Astrocyte (in vitro differentiated cells and primary cell): ENCODE measurements at regions not wholly inside any gene's neighbourhood (a gene's known extent, or its start where the extent isn't known, plus 50 kb on each side); places are given as distances from the start of the nearest gene placed in this dataset.

ENCODE experiments used
- DNase-seq: peaks from one replicate; pipeline ENCODE4 v3.0.0-alpha.2; 2010; ENCODE audit warnings: low read depth
- FAIRE-seq: peaks from 2 replicates; lab custom pipeline; 2011; peaks lifted over from hg19 to GRCh38; lab: Jason Lieb, UNC
- H2AFZ ChIP-seq: 2 replicates; pipeline ENCODE4 v1.6.0; 2012; ENCODE audit warnings: low read depth, low read length, inconsistent platforms
- H3K27ac ChIP-seq: 2 replicates; pipeline ENCODE4 v1.5.1; 2011; ENCODE audit warnings: low read depth, low read length, inconsistent platforms
- H3K27me3 ChIP-seq: 2 replicates; pipeline ENCODE4 v1.6.0; 2011; ENCODE audit warnings: low read length, inconsistent platforms; ENCODE audit not compliant: insufficient read depth
- H3K36me3 ChIP-seq: 2 replicates; pipeline ENCODE4 v1.5.1; 2011; ENCODE audit warnings: low read length, inconsistent platforms; ENCODE audit not compliant: insufficient read depth
- H3K4me1 ChIP-seq: 2 replicates; pipeline ENCODE4 v1.5.1; 2011; ENCODE audit warnings: low read length, inconsistent platforms; ENCODE audit not compliant: insufficient read depth
- H3K4me2 ChIP-seq: 2 replicates; pipeline ENCODE4 v1.6.0; 2012; ENCODE audit warnings: low read length, inconsistent platforms
- H3K4me3 ChIP-seq: 2 replicates; pipeline ENCODE4 v1.5.1; 2011; ENCODE audit warnings: low read depth, mild to moderate bottlenecking, low read length, inconsistent platforms; ENCODE audit not compliant: insufficient read depth
- H3K79me2 ChIP-seq: 2 replicates; pipeline ENCODE4 v1.6.0; 2012; ENCODE audit warnings: mild to moderate bottlenecking, low read length, inconsistent platforms; ENCODE audit not compliant: insufficient read depth
- H3K9ac ChIP-seq: 2 replicates; pipeline ENCODE4 v1.6.0; 2012; ENCODE audit warnings: mild to moderate bottlenecking, low read length, inconsistent platforms
- H3K9me3 ChIP-seq: 2 replicates; pipeline ENCODE4 v1.5.1; 2012; ENCODE audit warnings: low read depth, mild to moderate bottlenecking, low read length, inconsistent platforms; ENCODE audit not compliant: insufficient read depth
- H4K20me1 ChIP-seq: 2 replicates; pipeline ENCODE4 v1.6.0; 2012; ENCODE audit warnings: low read length, inconsistent platforms; ENCODE audit not compliant: insufficient read depth
- H3K27ac Mint-ChIP-seq: one replicate; pipeline ENCODE4 v1.8.0; 2021; ENCODE audit warnings: mild to moderate bottlenecking, mixed read lengths; ENCODE audit not compliant: unreplicated experiment
- H3K27me3 Mint-ChIP-seq: one replicate; pipeline ENCODE4 v1.8.0; 2021; ENCODE audit warnings: low read depth, mixed read lengths; ENCODE audit not compliant: unreplicated experiment
- H3K36me3 Mint-ChIP-seq: one replicate; pipeline ENCODE4 v1.8.0; 2021; ENCODE audit warnings: low read depth, mixed read lengths; ENCODE audit not compliant: unreplicated experiment
- H3K4me1 Mint-ChIP-seq: one replicate; pipeline ENCODE4 v1.8.0; 2021; ENCODE audit warnings: low read depth, mixed read lengths; ENCODE audit not compliant: unreplicated experiment
- H3K4me3 Mint-ChIP-seq: one replicate; pipeline ENCODE4 v1.8.0; 2021; ENCODE audit warnings: mild to moderate bottlenecking, moderate library complexity, mixed read lengths; ENCODE audit not compliant: unreplicated experiment
- H3K9me3 Mint-ChIP-seq: one replicate; pipeline ENCODE4 v1.8.0; 2021; ENCODE audit warnings: mild to moderate bottlenecking, mixed read lengths; ENCODE audit not compliant: unreplicated experiment
- CTCF ChIP-seq: IDR thresholded peaks from 2 replicates; pipeline ENCODE4 v1.5.1; 2011; ENCODE audit warnings: low read depth, mild to moderate bottlenecking, inconsistent platforms, low read length, moderate library complexity; ENCODE audit not compliant: insufficient read depth
- EZH2 ChIP-seq: IDR thresholded peaks from 2 replicates; pipeline ENCODE4 v1.6.1; 2012; ENCODE audit warnings: mild to moderate bottlenecking, low read length, inconsistent platforms; ENCODE audit not compliant: insufficient read depth

- no peak overlapping the region for H3K4me2 ChIP-seq
- no peak overlapping the region for H3K27ac Mint-ChIP-seq
Measured at GRCh38 chr5:86760661-86761060, 142.9 kb downstream of the COX7C start.

GRCh38 chr5:86763929-86764328 is 146.2 kb downstream of the COX7C start:
- Histone ChIP-seq H3K4me2 (no peak overlapping the region), H3K27ac (no peak overlapping the region), H3K27me3 (no peaks in the 10 kb centered on the region), H3K9ac (no peak overlapping the region), H4K20me1 (no peaks in the 10 kb centered on the region), H3K9me3 (no peaks in the 10 kb centered on the region), H3K4me1 (no peaks in the 10 kb centered on the region), H3K36me3 (no peaks in the 10 kb centered on the region), H2AFZ (no peak overlapping the region), H3K4me3 (no peak overlapping the region), H3K79me2 (no peaks in the 10 kb centered on the region)
- Mint-ChIP-seq H3K4me1 (no peaks in the 10 kb centered on the region), H3K4me3 (no peak overlapping the region), H3K9me3 (peaks cover 3% of the 10 kb centered on the region), H3K27me3 (no peaks in the 10 kb centered on the region), H3K27ac (no peak overlapping the region), H3K36me3 (no peaks in the 10 kb centered on the region)
- TF ChIP-seq EZH2 (no peak), CTCF (no peak)
- no peak for FAIRE-seq
- DNase-seq = no peak

More at GRCh38 chr5:86760661-86761060, 142.9 kb downstream of the COX7C start:
- Histone ChIP-seq H3K9me3 (no peaks in the 10 kb centered on the region), H3K4me1 (no peaks in the 10 kb centered on the region), H2AFZ (no peak overlapping the region), H3K4me3 (no peak overlapping the region), H3K27me3 (no peaks in the 10 kb centered on the region), H4K20me1 (no peaks in the 10 kb centered on the region), H3K27ac (no peak overlapping the region), H3K36me3 (no peaks in the 10 kb centered on the region), H3K9ac (no peak overlapping the region), H3K79me2 (no peaks in the 10 kb centered on the region)
- no peak for DNase-seq
- no peak for TF ChIP-seq CTCF
- TF ChIP-seq EZH2 = no peak
- H3K4me1 Mint-ChIP-seq = no peaks in the 10 kb centered on the region
- no peaks in the 10 kb centered on the region for H3K27me3 Mint-ChIP-seq
- FAIRE-seq = no peak
- no peaks in the 10 kb centered on the region for H3K36me3 Mint-ChIP-seq
- peaks cover 2% of the 10 kb centered on the region for H3K9me3 Mint-ChIP-seq
- H3K4me3 Mint-ChIP-seq = no peak overlapping the region

GRCh38 chr5:86765778-86766502 is 148.2 kb downstream of the COX7C start:
- H3K27me3 Mint-ChIP-seq = no peaks in the 10 kb centered on the region
- H3K9me3 Mint-ChIP-seq = peaks cover 6% of the 10 kb centered on the region
- Histone ChIP-seq H3K9ac (no peak overlapping the region), H3K4me3 (no peak overlapping the region), H3K36me3 (no peaks in the 10 kb centered on the region), H3K9me3 (no peaks in the 10 kb centered on the region), H3K79me2 (no peaks in the 10 kb centered on the region), H3K4me2 (no peak overlapping the region), H3K4me1 (no peaks in the 10 kb centered on the region), H2AFZ (no peak overlapping the region), H3K27ac (no peak overlapping the region), H4K20me1 (no peaks in the 10 kb centered on the region), H3K27me3 (no peaks in the 10 kb centered on the region)
- DNase-seq (no peak), FAIRE-seq (no peak)
- H3K4me1 Mint-ChIP-seq = no peaks in the 10 kb centered on the region
- H3K4me3 Mint-ChIP-seq = no peak overlapping the region
- no peak overlapping the region for H3K27ac Mint-ChIP-seq
- H3K36me3 Mint-ChIP-seq = no peaks in the 10 kb centered on the region
- TF ChIP-seq CTCF (no peak), EZH2 (no peak)
